ENCODE measurements at regions not wholly inside any gene's neighbourhood (a gene's known extent, or its start where the extent isn't known, plus 50 kb on each side); places are given as distances from the start of the nearest gene placed in this dataset.

- intact Hi-C loops (cut with micrococcal nuclease; ENCODE audit: unreplicated experiment), result no loop called here
- Histone ChIP-seq H3K79me2 (ENCODE audit: low read depth) (no peaks in the 10 kb centered on the region), H3K4me3 (no peak overlapping the region)
These were observed 881.5 kb downstream of the BRINP3 start for GRCh38 chr1:189596197-189596596.

GRCh38 chr1:189597083-189597482, 880.6 kb downstream of the BRINP3 start:
- Histone ChIP-seq H3K4me3 (no peak overlapping the region), H3K4me2 (no peak overlapping the region), H3K9me3 (ENCODE audit: insufficient read depth, low read depth) (no peaks in the 10 kb centered on the region; the same call in 1 of the 2 replicates), H3K27me3 (ENCODE audit: insufficient read depth, low read depth) (no peaks in the 10 kb centered on the region), H3F3A (ENCODE audit: insufficient read depth, low read depth) (no peaks in the 10 kb centered on the region), H2AFZ (peak overlapping the region; percentile 51; the same call in 1 of the 2 replicates), H3K79me2 (ENCODE audit: low read depth) (no peaks in the 10 kb centered on the region), H3K36me3 (ENCODE audit: low read depth) (no peaks in the 10 kb centered on the region), H3K9me2 (ENCODE audit: insufficient read depth) (peaks cover 3% of the 10 kb centered on the region; the same call in 1 of the 2 replicates), H3K27ac (no peak overlapping the region), H3K4me1 (replicated peaks; ENCODE audit: insufficient read depth) (no peaks in the 10 kb centered on the region), H4K20me1 (ENCODE audit: insufficient read depth) (no peaks in the 10 kb centered on the region)
- intact Hi-C loops (cut with micrococcal nuclease; ENCODE audit: unreplicated experiment), result no loop called here
- DNase-seq, result peak; percentile 19 to 43
- BruUV-seq (replicated peaks), result no TSS peak
- no peak for TF ChIP-seq EZH2 (IDR thresholded peaks at IDR 0.05; ENCODE audit: low read depth)
- TF ChIP-seq, protein P1, sequence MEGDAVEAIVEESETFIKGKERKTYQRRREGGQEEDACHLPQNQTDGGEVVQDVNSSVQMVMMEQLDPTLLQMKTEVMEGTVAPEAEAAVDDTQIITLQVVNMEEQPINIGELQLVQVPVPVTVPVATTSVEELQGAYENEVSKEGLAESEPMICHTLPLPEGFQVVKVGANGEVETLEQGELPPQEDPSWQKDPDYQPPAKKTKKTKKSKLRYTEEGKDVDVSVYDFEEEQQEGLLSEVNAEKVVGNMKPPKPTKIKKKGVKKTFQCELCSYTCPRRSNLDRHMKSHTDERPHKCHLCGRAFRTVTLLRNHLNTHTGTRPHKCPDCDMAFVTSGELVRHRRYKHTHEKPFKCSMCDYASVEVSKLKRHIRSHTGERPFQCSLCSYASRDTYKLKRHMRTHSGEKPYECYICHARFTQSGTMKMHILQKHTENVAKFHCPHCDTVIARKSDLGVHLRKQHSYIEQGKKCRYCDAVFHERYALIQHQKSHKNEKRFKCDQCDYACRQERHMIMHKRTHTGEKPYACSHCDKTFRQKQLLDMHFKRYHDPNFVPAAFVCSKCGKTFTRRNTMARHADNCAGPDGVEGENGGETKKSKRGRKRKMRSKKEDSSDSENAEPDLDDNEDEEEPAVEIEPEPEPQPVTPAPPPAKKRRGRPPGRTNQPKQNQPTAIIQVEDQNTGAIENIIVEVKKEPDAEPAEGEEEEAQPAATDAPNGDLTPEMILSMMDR (conservative IDR thresholded peaks at IDR 0.05), result no peak
- ChIA-PET CTCF (no interaction called here), POLR2A (ENCODE audit: unreplicated experiment) (no interaction called here)

More at GRCh38 chr1:189596197-189596596, 881.5 kb downstream of the BRINP3 start:
- no peak overlapping the region for H3K27ac ChIP-seq
- H3K4me2 ChIP-seq, result no peak overlapping the region
- CTCF ChIA-PET, result no interaction called here
- peaks cover 3% of the 10 kb centered on the region; the same call in 1 of the 2 replicates for H3K9me2 ChIP-seq (ENCODE audit: insufficient read depth)
- no peaks in the 10 kb centered on the region for H4K20me1 ChIP-seq (ENCODE audit: insufficient read depth)
- DNase-seq, result no peak
- H3K36me3 ChIP-seq (ENCODE audit: low read depth), result no peaks in the 10 kb centered on the region
- BruUV-seq (replicated peaks), result no TSS peak
- H3F3A ChIP-seq (ENCODE audit: insufficient read depth, low read depth), result no peaks in the 10 kb centered on the region
- no peak for TF ChIP-seq EZH2 (IDR thresholded peaks at IDR 0.05; ENCODE audit: low read depth)
- TF ChIP-seq, protein P1 (conservative IDR thresholded peaks at IDR 0.05), result no peak
- H2AFZ ChIP-seq, result no peak overlapping the region
- no peaks in the 10 kb centered on the region; the same call in 1 of the 2 replicates for H3K9me3 ChIP-seq (ENCODE audit: insufficient read depth, low read depth)
- H3K27me3 ChIP-seq (ENCODE audit: insufficient read depth, low read depth), result no peaks in the 10 kb centered on the region
- no peaks in the 10 kb centered on the region for H3K4me1 ChIP-seq (replicated peaks; ENCODE audit: insufficient read depth)
- POLR2A ChIA-PET (ENCODE audit: unreplicated experiment), result no interaction called here

DNA sequence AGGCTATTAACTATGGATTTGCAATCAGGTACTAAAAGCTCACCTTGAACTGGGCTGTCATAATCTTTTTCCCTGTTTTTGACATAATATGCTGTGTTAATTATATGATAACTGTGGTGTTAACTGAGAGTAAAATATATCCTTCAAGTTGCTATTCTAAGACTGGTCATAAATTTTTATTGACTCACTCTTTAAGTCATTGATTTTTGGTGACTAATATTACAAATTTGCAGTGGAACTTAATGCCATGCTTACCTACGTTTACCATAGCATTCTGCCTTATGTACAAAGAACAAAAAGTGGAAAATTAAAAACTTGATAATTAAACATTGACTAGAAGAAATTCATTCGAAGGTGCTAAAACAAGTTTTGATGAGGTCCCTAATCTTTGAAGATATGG, 872.4 kb downstream of the BRINP3 start:
- intact Hi-C loops (cut with micrococcal nuclease; ENCODE audit: unreplicated experiment), result no loop called here
- Histone ChIP-seq H3K27ac (no peak overlapping the region), H3K36me3 (ENCODE audit: low read depth) (no peaks in the 10 kb centered on the region), H3K4me3 (no peak overlapping the region), H2AFZ (no peak overlapping the region), H3K4me2 (no peak overlapping the region), H3K4me1 (replicated peaks; ENCODE audit: insufficient read depth) (peaks cover 18% of the 10 kb centered on the region), H3F3A (ENCODE audit: insufficient read depth, low read depth) (peaks cover 3% of the 10 kb centered on the region; the same call in 1 of the 2 replicates), H3K9me2 (ENCODE audit: insufficient read depth) (no peaks in the 10 kb centered on the region), H3K79me2 (ENCODE audit: low read depth) (no peaks in the 10 kb centered on the region), H3K27me3 (ENCODE audit: insufficient read depth, low read depth) (no peaks in the 10 kb centered on the region), H3K9me3 (ENCODE audit: insufficient read depth, low read depth) (0 out of 2 replicates have a peak, but pooled peaks cover 4% of the 10 kb centered on the region), H4K20me1 (ENCODE audit: insufficient read depth) (no peaks in the 10 kb centered on the region)
- ChIA-PET CTCF (no interaction called here), POLR2A (ENCODE audit: unreplicated experiment) (no interaction called here)
- no peak for DNase-seq
- no TSS peak for BruUV-seq (replicated peaks)
- TF ChIP-seq, protein P1 (conservative IDR thresholded peaks at IDR 0.05), result no peak

Data from PC-9 (cell line).